ENCODE measurements at regions not wholly inside any gene's neighbourhood (a gene's known extent, or its start where the extent isn't known, plus 50 kb on each side); places are given as distances from the start of the nearest gene placed in this dataset.

DNA sequence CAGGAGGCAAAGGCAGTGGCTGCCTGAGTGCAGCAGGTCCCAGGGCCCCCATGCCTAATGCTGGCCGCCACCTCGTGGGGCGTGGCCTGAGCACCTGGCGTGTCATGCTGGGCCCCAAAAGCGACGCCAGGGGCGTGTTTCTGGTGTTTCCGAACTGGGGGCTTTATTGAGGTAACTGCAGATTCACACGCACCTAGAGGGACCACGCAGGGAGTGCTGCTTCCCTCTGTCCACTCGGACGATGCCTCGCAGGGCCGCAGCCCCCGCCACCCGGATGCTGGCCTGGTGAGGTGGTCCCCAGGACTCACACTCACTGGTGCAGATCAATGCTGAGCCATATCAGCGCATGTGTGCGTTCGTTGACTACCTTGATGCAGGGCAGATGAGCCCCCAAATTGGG is 736.2 kb downstream of the BRD1 start:
- intact Hi-C loops (cut with micrococcal nuclease; ENCODE audit: unreplicated experiment): no loop called here
- Histone ChIP-seq H3K4me1 (ENCODE audit: insufficient read depth, low read length) (no peaks in the 10 kb centered on the region), H3K9ac (ENCODE audit: insufficient read depth, low read depth, low read length) (no peak overlapping the region), H4K20me1 (ENCODE audit: insufficient read depth, low read length) (no peaks in the 10 kb centered on the region), H3K36me3 (replicated peaks in 1 of 2; ENCODE audit: control insufficient read depth in 1 of 2, insufficient read depth in 2 of 2, low read length in 2 of 2) (no peaks in the 10 kb centered on the region), H3K9me3 (ENCODE audit: low read length) (no peaks in the 10 kb centered on the region), H3K4me3 (replicated peaks in 1 of 3; ENCODE audit: insufficient read depth in 1 of 3, low read depth in 2 of 3, low read length in 3 of 3) (no peak overlapping the region), H3K27me3 (ENCODE audit: control insufficient read depth in 1 of 2, insufficient read depth in 2 of 2, low read length in 2 of 2) (peaks cover 12 to 71% of the 10 kb centered on the region in 2 experiments; a peak in 4 of 5 replicates), H3K4me2 (ENCODE audit: low read depth, low read length) (no peak overlapping the region), H3K79me2 (ENCODE audit: insufficient read depth, low read length) (no peaks in the 10 kb centered on the region), H2AFZ (ENCODE audit: low read length) (no peak overlapping the region), H3K27ac (ENCODE audit: extremely low read length, insufficient read depth, low read length) (no peak overlapping the region)
- BruUV-seq (replicated peaks): no TSS peak
- TF ChIP-seq, protein P1, sequence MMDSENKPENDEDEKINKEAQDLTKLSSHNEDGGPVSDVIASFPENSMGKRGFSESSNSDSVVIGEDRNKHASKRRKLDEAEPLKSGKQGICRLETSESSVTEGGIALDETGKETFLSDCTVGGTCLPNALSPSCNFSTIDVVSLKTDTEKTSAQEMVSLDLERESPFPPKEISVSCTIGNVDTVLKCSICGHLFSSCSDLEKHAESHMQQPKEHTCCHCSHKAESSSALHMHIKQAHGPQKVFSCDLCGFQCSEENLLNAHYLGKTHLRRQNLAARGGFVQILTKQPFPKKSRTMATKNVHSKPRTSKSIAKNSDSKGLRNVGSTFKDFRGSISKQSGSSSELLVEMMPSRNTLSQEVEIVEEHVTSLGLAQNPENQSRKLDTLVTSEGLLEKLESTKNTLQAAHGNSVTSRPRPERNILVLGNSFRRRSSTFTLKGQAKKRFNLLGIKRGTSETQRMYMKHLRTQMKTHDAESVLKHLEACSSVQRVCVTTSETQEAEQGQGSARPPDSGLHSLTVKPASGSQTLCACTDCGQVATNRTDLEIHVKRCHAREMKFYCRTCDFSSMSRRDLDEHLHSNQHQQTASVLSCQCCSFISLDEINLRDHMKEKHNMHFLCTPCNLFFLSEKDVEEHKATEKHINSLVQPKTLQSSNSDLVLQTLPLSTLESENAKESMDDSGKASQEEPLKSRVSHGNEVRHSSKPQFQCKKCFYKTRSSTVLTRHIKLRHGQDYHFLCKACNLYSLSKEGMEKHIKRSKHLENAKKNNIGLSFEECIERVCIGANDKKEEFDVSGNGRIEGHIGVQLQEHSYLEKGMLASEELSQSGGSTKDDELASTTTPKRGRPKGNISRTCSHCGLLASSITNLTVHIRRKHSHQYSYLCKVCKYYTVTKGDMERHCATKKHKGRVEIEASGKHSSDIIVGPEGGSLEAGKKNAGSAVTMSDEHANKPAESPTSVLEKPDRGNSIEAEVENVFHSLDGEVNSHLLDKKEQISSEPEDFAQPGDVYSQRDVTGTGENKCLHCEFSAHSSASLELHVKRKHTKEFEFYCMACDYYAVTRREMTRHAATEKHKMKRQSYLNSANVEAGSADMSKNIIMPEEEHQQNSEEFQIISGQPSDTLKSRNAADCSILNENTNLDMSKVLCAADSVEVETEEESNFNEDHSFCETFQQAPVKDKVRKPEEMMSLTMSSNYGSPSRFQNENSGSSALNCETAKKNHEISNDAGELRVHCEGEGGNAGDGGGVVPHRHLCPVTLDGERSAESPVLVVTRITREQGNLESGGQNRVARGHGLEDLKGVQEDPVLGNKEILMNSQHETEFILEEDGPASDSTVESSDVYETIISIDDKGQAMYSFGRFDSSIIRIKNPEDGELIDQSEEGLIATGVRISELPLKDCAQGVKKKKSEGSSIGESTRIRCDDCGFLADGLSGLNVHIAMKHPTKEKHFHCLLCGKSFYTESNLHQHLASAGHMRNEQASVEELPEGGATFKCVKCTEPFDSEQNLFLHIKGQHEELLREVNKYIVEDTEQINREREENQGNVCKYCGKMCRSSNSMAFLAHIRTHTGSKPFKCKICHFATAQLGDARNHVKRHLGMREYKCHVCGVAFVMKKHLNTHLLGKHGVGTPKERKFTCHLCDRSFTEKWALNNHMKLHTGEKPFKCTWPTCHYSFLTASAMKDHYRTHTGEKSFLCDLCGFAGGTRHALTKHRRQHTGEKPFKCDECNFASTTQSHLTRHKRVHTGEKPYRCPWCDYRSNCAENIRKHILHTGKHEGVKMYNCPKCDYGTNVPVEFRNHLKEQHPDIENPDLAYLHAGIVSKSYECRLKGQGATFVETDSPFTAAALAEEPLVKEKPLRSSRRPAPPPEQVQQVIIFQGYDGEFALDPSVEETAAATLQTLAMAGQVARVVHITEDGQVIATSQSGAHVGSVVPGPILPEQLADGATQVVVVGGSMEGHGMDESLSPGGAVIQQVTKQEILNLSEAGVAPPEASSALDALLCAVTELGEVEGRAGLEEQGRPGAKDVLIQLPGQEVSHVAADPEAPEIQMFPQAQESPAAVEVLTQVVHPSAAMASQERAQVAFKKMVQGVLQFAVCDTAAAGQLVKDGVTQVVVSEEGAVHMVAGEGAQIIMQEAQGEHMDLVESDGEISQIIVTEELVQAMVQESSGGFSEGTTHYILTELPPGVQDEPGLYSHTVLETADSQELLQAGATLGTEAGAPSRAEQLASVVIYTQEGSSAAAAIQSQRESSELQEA (CRISPR knock-in tag; IDR thresholded peaks at IDR 0.05; ENCODE audit: not compliant biosample characterization): no peak
- no peak for TF ChIP-seq KLF13 (CRISPR knock-in tag; IDR thresholded peaks at IDR 0.05)
- TF ChIP-seq, protein P2, sequence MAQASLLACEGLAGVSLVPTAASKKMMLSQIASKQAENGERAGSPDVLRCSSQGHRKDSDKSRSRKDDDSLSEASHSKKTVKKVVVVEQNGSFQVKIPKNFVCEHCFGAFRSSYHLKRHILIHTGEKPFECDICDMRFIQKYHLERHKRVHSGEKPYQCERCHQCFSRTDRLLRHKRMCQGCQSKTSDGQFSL (CRISPR knock-in tag; IDR thresholded peaks at IDR 0.05): no peak
- no peak for TF ChIP-seq NR2C2 (CRISPR knock-in tag; IDR thresholded peaks at IDR 0.05; ENCODE audit: borderline replicate concordance)
- no peak for TF ChIP-seq NR1H2 (CRISPR knock-in tag; IDR thresholded peaks at IDR 0.05; ENCODE audit: borderline replicate concordance, low read depth)
- no peak for TF ChIP-seq ZFY (CRISPR knock-in tag; IDR thresholded peaks at IDR 0.05)
- no peak for TF ChIP-seq ZNF331 (CRISPR knock-in tag; IDR thresholded peaks at IDR 0.05)
- TF ChIP-seq GTF3A (CRISPR knock-in tag; conservative IDR thresholded peaks at IDR 0.05): no peak
- TF ChIP-seq ZNF343 (CRISPR knock-in tag; IDR thresholded peaks at IDR 0.05): no peak
- TF ChIP-seq MED13 (CRISPR knock-in tag; IDR thresholded peaks at IDR 0.05): no peak
- no peak for TF ChIP-seq ZFYVE20 (CRISPR knock-in tag; IDR thresholded peaks at IDR 0.05; ENCODE audit: borderline replicate concordance, low read depth)
- TF ChIP-seq ELF4 (CRISPR knock-in tag; IDR thresholded peaks at IDR 0.05; ENCODE audit: borderline replicate concordance): no peak
- TF ChIP-seq ZNF430 (CRISPR knock-in tag; IDR thresholded peaks at IDR 0.05): no peak
- no peak for TF ChIP-seq WIZ (CRISPR knock-in tag; IDR thresholded peaks at IDR 0.05)
- TF ChIP-seq ASH2L (IDR thresholded peaks at IDR 0.05; ENCODE audit: insufficient read length, low read depth, low read length): no peak
- TF ChIP-seq ZZZ3 (CRISPR knock-in tag; IDR thresholded peaks at IDR 0.05; ENCODE audit: borderline replicate concordance): no peak
- DNase-seq (ENCODE audit: low spot score) (no peak), FAIRE-seq (no peak), ATAC-seq (no peak)
- in situ Hi-C loops (cut with HindIII; ENCODE audit: extremely low pct_ligation_motif_present, low pct_unique_long_range_greater_than_20kb): no loop called here
- ChIA-PET CTCF (ENCODE audit: low intra/inter-chr PET ratio, low total read pairs) (no interaction called here), POLR2A (no interaction called here)
- WGBS (ENCODE audit: low lambda C conversion rate): 12% methylated on average over 5 of the region's 19 CpGs

Measured in HepG2 (cell line).